H1 (cell line): ENCODE measurements at regions not wholly inside any gene's neighbourhood (a gene's known extent, or its start where the extent isn't known, plus 50 kb on each side); places are given as distances from the start of the nearest gene placed in this dataset.

ENCODE experiments used
- CHD7 ChIP-seq: fragments of 300-600 bp; sonication (generic); IDR thresholded peaks from 2 replicates; pipeline ENCODE4 v1.7.1; 2012; ENCODE audit warnings: low read length, moderate library complexity, mild to moderate bottlenecking, inconsistent platforms; ENCODE audit not compliant: insufficient replicate concordance
- RBBP5 ChIP-seq: IDR thresholded peaks from 2 replicates; pipeline ENCODE4 v1.7.1; 2012; ENCODE audit warnings: low read depth, mild to moderate bottlenecking, inconsistent platforms, low read length, moderate library complexity, borderline replicate concordance
- RXRA ChIP-seq: IDR thresholded peaks from 2 replicates; pipeline ENCODE4 v1.6.1; 2011; ENCODE audit warnings: low read depth, mild to moderate bottlenecking, low read length, moderate library complexity; ENCODE audit not compliant: insufficient read depth
- YY1 ChIP-seq: IDR thresholded peaks from 2 replicates; pipeline ENCODE4 v1.6.1; 2011; ENCODE audit warnings: low read depth, mild to moderate bottlenecking, low read length

DNA sequence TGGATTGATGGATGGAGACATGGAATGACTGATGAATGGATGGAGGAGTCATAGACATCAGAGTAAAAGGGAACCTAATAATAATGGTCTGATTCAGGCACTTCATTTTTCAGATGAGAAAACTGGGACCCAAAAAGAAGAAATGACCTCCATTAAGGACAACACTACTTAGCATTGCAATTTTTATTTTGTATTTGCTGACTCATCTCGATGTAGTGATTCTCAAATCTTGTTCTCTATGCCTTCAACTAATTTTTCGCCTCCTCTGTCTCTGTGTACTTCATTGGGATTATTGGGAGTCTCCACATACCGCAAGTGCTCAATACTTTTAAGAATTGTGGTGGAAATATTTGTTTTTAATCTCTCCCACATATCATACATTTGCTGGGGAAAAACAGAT lies 446.2 kb upstream of the FSHR start (continued):
- TF ChIP-seq CHD7 (no peak), YY1 (no peak), RBBP5 (no peak), RXRA (no peak)
